SK-N-SH (cell line): ENCODE measurements at regions not wholly inside any gene's neighbourhood (a gene's known extent, or its start where the extent isn't known, plus 50 kb on each side); places are given as distances from the start of the nearest gene placed in this dataset.
A peak's percentile ranks its signal among the peaks of the same experiment; 100 is the strongest.

Experiments
- CTCF ChIA-PET: fragments of 300-600, 350-600 bp; formaldehyde crosslinking; extraction: SDS; loops from one replicate; lab custom pipeline; 2021; lab: Yijun Ruan, JAX
- POLR2A ChIA-PET: fragments of 350-600 bp; sonication (Branson Sonifier 250); formaldehyde crosslinking; extraction: SDS; loops from one replicate; lab custom pipeline; 2020; ENCODE audit warnings: antibody characterized with exemption, inconsistent platforms; lab: Yijun Ruan, JAX
- DNase-seq: peaks from one replicate; pipeline ENCODE4 v3.0.0; 2012
- H2AFZ ChIP-seq: fragments of 200-600 bp; sonication (generic); 2 replicates; pipeline ENCODE4 v1.8.1; 2016; ENCODE audit warnings: antibody characterized with exemption, mild to moderate bottlenecking, low read depth
- H3F3A ChIP-seq: fragments of 200-600 bp; sonication (generic); replicated peaks from 2 replicates; pipeline ENCODE3; 2016; ENCODE audit warnings: antibody characterized with exemption, mild to moderate bottlenecking; ENCODE audit not compliant: insufficient read depth
- H3K27ac ChIP-seq, 2 experiments: fragments of 200-500 bp in 1 of 2; fragments of 200-600 bp in 1 of 2; sonication (Bioruptor generic) in 1 of 2; sonication (generic), shearing (Covaris generic) in 1 of 2; 2 replicates each; pipeline versions ENCODE4 v1.5.1 to v1.6.1; 2014 to 2016; ENCODE audit warnings: low read depth in 2 of 2, inconsistent platforms in 1 of 2, low read length in 1 of 2, mild to moderate bottlenecking in 1 of 2, mixed read lengths in 1 of 2
- H3K27me3 ChIP-seq: fragments of 200-600 bp; sonication (generic), shearing (Covaris generic); 2 replicates; pipeline ENCODE4 v1.6.1; 2016; ENCODE audit warnings: mixed run types; ENCODE audit not compliant: insufficient read depth
- H3K36me3 ChIP-seq, 2 experiments: fragments of 200-500 bp in 1 of 2; fragments of 200-600 bp in 1 of 2; sonication (Bioruptor generic) in 1 of 2; sonication (generic) in 1 of 2; replicated peaks in 1 of 2; 2 replicates each; pipeline versions ENCODE3 to v1.5.1; 2014 to 2016; ENCODE audit warnings: low read length in 1 of 2, mild to moderate bottlenecking in 1 of 2; ENCODE audit not compliant: insufficient read depth in 2 of 2, control insufficient read depth in 1 of 2
- H3K4me1 ChIP-seq, 2 experiments: fragments of 200-500 bp in 1 of 2; fragments of 200-600 bp in 1 of 2; sonication (Bioruptor generic) in 1 of 2; sonication (generic), shearing (Covaris generic) in 1 of 2; 2 replicates each; pipeline versions ENCODE4 v1.5.1 to v1.6.1; 2014 to 2016; ENCODE audit warnings: low read depth in 1 of 2, low read length in 1 of 2, mixed run types in 1 of 2; ENCODE audit not compliant: insufficient read depth in 2 of 2, control insufficient read depth in 1 of 2
- H3K4me2 ChIP-seq: fragments of 200-600 bp; sonication (generic), shearing (Covaris generic); 2 replicates; pipeline ENCODE4 v1.6.1; 2017; ENCODE audit warnings: mixed run types
- H3K4me3 ChIP-seq, 2 experiments: fragments of 200-500 bp in 1 of 2; fragments of 200-600 bp in 1 of 2; sonication (Bioruptor generic) in 1 of 2; sonication (generic), shearing (Covaris generic) in 1 of 2; 2 replicates each; pipeline versions ENCODE4 v1.5.1 to v1.8.1; 2014 to 2016; ENCODE audit warnings: low read depth in 2 of 2, inconsistent platforms in 1 of 2, low read length in 1 of 2, mild to moderate bottlenecking in 1 of 2, mixed read lengths in 1 of 2, moderate library complexity in 1 of 2
- H3K79me2 ChIP-seq: fragments of 200-600 bp; sonication (generic); 2 replicates; pipeline ENCODE4 v1.8.1; 2017; ENCODE audit warnings: mild to moderate bottlenecking; ENCODE audit not compliant: insufficient read depth
- H3K9ac ChIP-seq: fragments of 200-600 bp; sonication (generic); 2 replicates; pipeline ENCODE4 v1.6.1; 2017; ENCODE audit warnings: mixed run types
- H3K9me2 ChIP-seq: fragments of 200-600 bp; sonication (generic); 2 replicates; pipeline ENCODE4 v1.6.1; 2017; ENCODE audit warnings: mixed run types
- H3K9me3 ChIP-seq: fragments of 200-600 bp; sonication (generic); 2 replicates; pipeline ENCODE4 v1.6.1; 2017; ENCODE audit warnings: mixed run types, mild to moderate bottlenecking, moderate library complexity
- H4K20me1 ChIP-seq: fragments of 200-600 bp; sonication (generic); 2 replicates; pipeline ENCODE4 v1.6.1; 2017; ENCODE audit warnings: mild to moderate bottlenecking, mixed run types; ENCODE audit not compliant: insufficient read depth
- ELF1 ChIP-seq: IDR thresholded peaks from 2 replicates; pipeline ENCODE4 v1.4.0; 2012
- EP300 ChIP-seq, 2 experiments: IDR thresholded peaks; 2 replicates each; pipeline versions ENCODE4 v1.4.0 to v1.6.1; 2012; ENCODE audit warnings: borderline replicate concordance in 1 of 2, low read depth in 1 of 2, low read length in 1 of 2
- EZH2phosphoT487 ChIP-seq: fragments of 200-600 bp; sonication (generic); IDR thresholded peaks from 2 replicates; pipeline ENCODE4 v1.6.1; 2017; ENCODE audit warnings: low read depth, mixed run types, mild to moderate bottlenecking, antibody characterized with exemption, moderate library complexity, borderline replicate concordance
- GABPA ChIP-seq: IDR thresholded peaks from 2 replicates; pipeline ENCODE4 v1.4.0; 2012; ENCODE audit warnings: low read depth, mild to moderate bottlenecking
- GATA2 ChIP-seq: sonication (generic); formaldehyde crosslinking; IDR thresholded peaks from 2 replicates; pipeline ENCODE4 v1.5.0; 2020; ENCODE audit warnings: mild to moderate bottlenecking, missing genetic modification reagents
- IRF3 ChIP-seq: fragments of 150-350 bp; IDR thresholded peaks from 2 replicates; pipeline ENCODE4 v1.6.1; 2016; ENCODE audit warnings: mild to moderate bottlenecking, low read depth, low read length
- MAX ChIP-seq: IDR thresholded peaks from 2 replicates; pipeline ENCODE4 v1.4.0; 2012; ENCODE audit warnings: low read depth
- MEF2A ChIP-seq: IDR thresholded peaks from 2 replicates; pipeline ENCODE4 v1.4.0; 2012; ENCODE audit warnings: low read depth, borderline replicate concordance
- MXI1 ChIP-seq: IDR thresholded peaks from 2 replicates; pipeline ENCODE4 v1.6.1; 2012; ENCODE audit warnings: mild to moderate bottlenecking, low read depth, low read length, improper control_type of control experiment
- NFIC ChIP-seq: IDR thresholded peaks from 2 replicates; pipeline ENCODE4 v1.4.0; 2012; ENCODE audit warnings: borderline replicate concordance
- RAD21 ChIP-seq: IDR thresholded peaks from 2 replicates; pipeline ENCODE4 v1.6.1; 2012; ENCODE audit warnings: mild to moderate bottlenecking, low read length
- RFX5 ChIP-seq: IDR thresholded peaks from 2 replicates; pipeline ENCODE4 v1.6.1; 2012; ENCODE audit warnings: mild to moderate bottlenecking, improper control_type of control experiment, low read length
- RXRA ChIP-seq: IDR thresholded peaks from 2 replicates; pipeline ENCODE4 v1.4.0; 2012; ENCODE audit warnings: low read depth, mild to moderate bottlenecking, borderline replicate concordance
- SIN3A ChIP-seq: IDR thresholded peaks from 2 replicates; pipeline ENCODE4 v1.6.1; 2012; ENCODE audit warnings: low read depth, mild to moderate bottlenecking, low read length, moderate library complexity, borderline replicate concordance
- TAF1 ChIP-seq: IDR thresholded peaks from 2 replicates; pipeline ENCODE4 v1.6.1; 2012; ENCODE audit warnings: low read depth, mild to moderate bottlenecking, low read length, moderate library complexity, borderline replicate concordance
- TCF12 ChIP-seq: IDR thresholded peaks from 2 replicates; pipeline ENCODE4 v1.4.0; 2012
- TEAD4 ChIP-seq: IDR thresholded peaks from 2 replicates; pipeline ENCODE4 v1.4.0; 2012; ENCODE audit warnings: mild to moderate bottlenecking, borderline replicate concordance; ENCODE audit not compliant: insufficient read depth
- USF1 ChIP-seq: IDR thresholded peaks from 2 replicates; pipeline ENCODE4 v1.4.0; 2012; ENCODE audit warnings: low read depth, borderline replicate concordance
- USF2 ChIP-seq: fragments of 150-350 bp; IDR thresholded peaks from 2 replicates; pipeline ENCODE4 v1.6.1; 2017; ENCODE audit warnings: antibody characterized with exemption, low read length, low read depth, borderline replicate concordance
- YY1 ChIP-seq: IDR thresholded peaks from 2 replicates; pipeline ENCODE4 v1.4.0; 2012; ENCODE audit warnings: low read depth, mild to moderate bottlenecking
- WGBS: methylation state at CpG from one replicate; pipeline ENCODE4 v1.1.6; 2017; ENCODE audit warnings: low lambda C conversion rate; 5-methylcytosine and 5-hydroxymethylcytosine counted together
- TF ChIP-seq, protein P1 (sequence below): fragments of 200-600 bp; sonication (generic); IDR thresholded peaks from 2 replicates; pipeline ENCODE4 v1.6.1; 2017; ENCODE audit warnings: antibody characterized with exemption, mild to moderate bottlenecking, moderate library complexity
- TF ChIP-seq, protein P2 (sequence below): IDR thresholded peaks from 2 replicates; pipeline ENCODE4 v1.6.1; 2012; ENCODE audit warnings: mild to moderate bottlenecking, low read depth, low read length, moderate library complexity

DNA sequence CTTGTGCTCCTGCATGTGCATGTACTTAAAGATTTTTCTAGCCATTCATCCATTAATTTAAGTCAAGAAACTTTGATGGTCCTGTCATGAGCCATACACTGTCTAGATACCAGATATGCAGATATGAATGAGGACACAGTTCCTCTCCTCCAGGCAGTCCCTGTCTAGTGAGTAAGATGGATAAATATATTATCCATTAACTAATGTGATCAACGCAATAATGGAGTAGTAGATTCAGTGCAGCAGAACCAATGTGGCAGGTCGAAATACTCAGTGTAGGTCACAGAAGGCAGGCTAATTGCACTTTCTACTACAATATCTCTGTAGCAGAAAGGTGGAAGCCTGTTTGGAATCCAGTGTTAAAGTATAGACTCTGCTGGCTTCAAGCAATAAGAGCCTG is 112.5 kb downstream of the PCDH7 start (continued):
- TF ChIP-seq IRF3 (no peak), GABPA (no peak), TEAD4 (no peak), EP300 (IDR thresholded peaks at IDR 0.05; ENCODE audit: borderline replicate concordance in 1 of 2, low read depth in 1 of 2, low read length in 1 of 2) (peak in 1 of 2 experiments; percentile 86; a peak in 2 of 4 replicates), USF1 (no peak), RXRA (no peak), RFX5 (0 out of 2 replicates have a peak, but pooled peaks have one; percentile 16)

DNA sequence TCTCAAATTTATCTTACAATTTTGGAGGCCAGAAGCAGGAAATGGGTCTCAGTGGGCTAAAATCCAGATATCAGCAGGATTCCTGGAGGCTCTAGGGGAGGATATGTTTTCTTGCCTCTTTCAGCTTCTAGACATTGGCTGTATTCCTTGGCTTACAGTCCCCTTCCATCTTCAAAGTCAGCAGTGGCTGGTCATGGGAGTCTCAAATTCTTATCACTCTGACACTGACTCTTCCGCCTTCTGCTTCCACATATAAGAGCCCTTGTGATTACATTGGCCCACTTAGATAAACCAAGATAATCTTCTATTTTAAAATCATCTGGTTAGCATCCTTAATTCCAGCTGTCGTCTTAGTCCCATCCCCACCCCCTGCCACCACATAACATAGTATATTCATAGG is 113.0 kb downstream of the PCDH7 start:
- WGBS, result 47% methylated on average over 2 of the region's 2 CpGs
- no peak overlapping the region for H2AFZ ChIP-seq
- no peaks in the 10 kb centered on the region for H3K79me2 ChIP-seq
- POLR2A ChIA-PET, result no interaction called here
- H3K4me3 ChIP-seq, result no peak overlapping the region
- TF ChIP-seq RAD21, result no peak
- no peak for TF ChIP-seq USF1
- TF ChIP-seq TCF12, result no peak
- no peak for TF ChIP-seq TAF1
- TF ChIP-seq, protein P1, sequence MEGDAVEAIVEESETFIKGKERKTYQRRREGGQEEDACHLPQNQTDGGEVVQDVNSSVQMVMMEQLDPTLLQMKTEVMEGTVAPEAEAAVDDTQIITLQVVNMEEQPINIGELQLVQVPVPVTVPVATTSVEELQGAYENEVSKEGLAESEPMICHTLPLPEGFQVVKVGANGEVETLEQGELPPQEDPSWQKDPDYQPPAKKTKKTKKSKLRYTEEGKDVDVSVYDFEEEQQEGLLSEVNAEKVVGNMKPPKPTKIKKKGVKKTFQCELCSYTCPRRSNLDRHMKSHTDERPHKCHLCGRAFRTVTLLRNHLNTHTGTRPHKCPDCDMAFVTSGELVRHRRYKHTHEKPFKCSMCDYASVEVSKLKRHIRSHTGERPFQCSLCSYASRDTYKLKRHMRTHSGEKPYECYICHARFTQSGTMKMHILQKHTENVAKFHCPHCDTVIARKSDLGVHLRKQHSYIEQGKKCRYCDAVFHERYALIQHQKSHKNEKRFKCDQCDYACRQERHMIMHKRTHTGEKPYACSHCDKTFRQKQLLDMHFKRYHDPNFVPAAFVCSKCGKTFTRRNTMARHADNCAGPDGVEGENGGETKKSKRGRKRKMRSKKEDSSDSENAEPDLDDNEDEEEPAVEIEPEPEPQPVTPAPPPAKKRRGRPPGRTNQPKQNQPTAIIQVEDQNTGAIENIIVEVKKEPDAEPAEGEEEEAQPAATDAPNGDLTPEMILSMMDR, result no peak
- no peak for TF ChIP-seq NFIC
- TF ChIP-seq, protein P2, sequence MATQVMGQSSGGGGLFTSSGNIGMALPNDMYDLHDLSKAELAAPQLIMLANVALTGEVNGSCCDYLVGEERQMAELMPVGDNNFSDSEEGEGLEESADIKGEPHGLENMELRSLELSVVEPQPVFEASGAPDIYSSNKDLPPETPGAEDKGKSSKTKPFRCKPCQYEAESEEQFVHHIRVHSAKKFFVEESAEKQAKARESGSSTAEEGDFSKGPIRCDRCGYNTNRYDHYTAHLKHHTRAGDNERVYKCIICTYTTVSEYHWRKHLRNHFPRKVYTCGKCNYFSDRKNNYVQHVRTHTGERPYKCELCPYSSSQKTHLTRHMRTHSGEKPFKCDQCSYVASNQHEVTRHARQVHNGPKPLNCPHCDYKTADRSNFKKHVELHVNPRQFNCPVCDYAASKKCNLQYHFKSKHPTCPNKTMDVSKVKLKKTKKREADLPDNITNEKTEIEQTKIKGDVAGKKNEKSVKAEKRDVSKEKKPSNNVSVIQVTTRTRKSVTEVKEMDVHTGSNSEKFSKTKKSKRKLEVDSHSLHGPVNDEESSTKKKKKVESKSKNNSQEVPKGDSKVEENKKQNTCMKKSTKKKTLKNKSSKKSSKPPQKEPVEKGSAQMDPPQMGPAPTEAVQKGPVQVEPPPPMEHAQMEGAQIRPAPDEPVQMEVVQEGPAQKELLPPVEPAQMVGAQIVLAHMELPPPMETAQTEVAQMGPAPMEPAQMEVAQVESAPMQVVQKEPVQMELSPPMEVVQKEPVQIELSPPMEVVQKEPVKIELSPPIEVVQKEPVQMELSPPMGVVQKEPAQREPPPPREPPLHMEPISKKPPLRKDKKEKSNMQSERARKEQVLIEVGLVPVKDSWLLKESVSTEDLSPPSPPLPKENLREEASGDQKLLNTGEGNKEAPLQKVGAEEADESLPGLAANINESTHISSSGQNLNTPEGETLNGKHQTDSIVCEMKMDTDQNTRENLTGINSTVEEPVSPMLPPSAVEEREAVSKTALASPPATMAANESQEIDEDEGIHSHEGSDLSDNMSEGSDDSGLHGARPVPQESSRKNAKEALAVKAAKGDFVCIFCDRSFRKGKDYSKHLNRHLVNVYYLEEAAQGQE, result no peak
- TF ChIP-seq MAX, result no peak
- TF ChIP-seq YY1, result no peak
- TF ChIP-seq MXI1, result no peak
- TF ChIP-seq ELF1, result no peak
- no peak for TF ChIP-seq GABPA
- TF ChIP-seq TEAD4, result no peak
- no peak for TF ChIP-seq USF2
- TF ChIP-seq RFX5, result no peak
- no peak for TF ChIP-seq SIN3A
- no peak for TF ChIP-seq MEF2A
- no peak for TF ChIP-seq EZH2phosphoT487
- TF ChIP-seq GATA2, result no peak
- TF ChIP-seq, all 33 proteins: peak for 0
- Histone ChIP-seq H3K27me3 (no peaks in the 10 kb centered on the region), H3K27ac (peak overlapping the region in 1 of 2 experiments; percentile 84; a peak in 2 of 4 replicates), H3F3A (no peaks in the 10 kb centered on the region), H3K4me1 (peaks cover 6 to 18% of the 10 kb centered on the region in 2 experiments; a peak in 3 of 4 replicates), H4K20me1 (no peaks in the 10 kb centered on the region), H3K9ac (no peak overlapping the region), H3K36me3 (no peaks in the 10 kb centered on the region), H3K9me3 (no peaks in the 10 kb centered on the region), H3K4me2 (no peak overlapping the region), H3K9me2 (no peaks in the 10 kb centered on the region)
- no peak for DNase-seq
- CTCF ChIA-PET, result no interaction called here
